GM23248 (cell line): ENCODE measurements at regions not wholly inside any gene's neighbourhood (a gene's known extent, or its start where the extent isn't known, plus 50 kb on each side); places are given as distances from the start of the nearest gene placed in this dataset.
"Not testable (repeated sequence)": the region's sequence is repeated elsewhere in the genome, so short reads cannot be mapped to it uniquely, and the experiment has no call there.

Experiments
- DNase-seq: peaks from one replicate; pipeline ENCODE4 v3.0.0-alpha.2; 2015
- H2AFZ ChIP-seq: fragments of 200-600 bp; sonication (generic); 2 replicates; pipeline ENCODE4 v1.6.1; 2016; ENCODE audit warnings: antibody characterized with exemption
- H3F3A ChIP-seq: fragments of 200-600 bp; sonication (generic); 2 replicates; pipeline ENCODE4 v1.6.1; 2016; ENCODE audit warnings: mild to moderate bottlenecking, antibody characterized with exemption, mixed run types; ENCODE audit not compliant: insufficient read depth
- H3K27ac ChIP-seq: fragments of 200-600 bp; sonication (generic); 2 replicates; pipeline ENCODE4 v1.5.1; 2016; ENCODE audit warnings: mild to moderate bottlenecking
- H3K27me3 ChIP-seq: fragments of 200-600 bp; sonication (generic); replicated peaks from 2 replicates; pipeline ENCODE4 v1.6.1; 2016; ENCODE audit warnings: mild to moderate bottlenecking; ENCODE audit not compliant: insufficient read depth
- H3K36me3 ChIP-seq: fragments of 200-600 bp; sonication (generic); 2 replicates; pipeline ENCODE4 v1.6.1; 2016; ENCODE audit warnings: low read depth, mild to moderate bottlenecking
- H3K4me1 ChIP-seq: fragments of 200-600 bp; sonication (generic); 2 replicates; pipeline ENCODE4 v1.6.1; 2016; ENCODE audit warnings: mild to moderate bottlenecking; ENCODE audit not compliant: insufficient read depth
- H3K4me2 ChIP-seq: fragments of 200-600 bp; sonication (generic); one replicate; pipeline ENCODE4 v1.6.1; 2016; ENCODE audit warnings: mild to moderate bottlenecking; ENCODE audit not compliant: unreplicated experiment
- H3K4me3 ChIP-seq: fragments of 200-600 bp; sonication (generic); 2 replicates; pipeline ENCODE4 v1.5.1; 2016; ENCODE audit warnings: mild to moderate bottlenecking
- H3K79me2 ChIP-seq: fragments of 200-600 bp; sonication (generic); 2 replicates; pipeline ENCODE4 v1.6.1; 2016; ENCODE audit warnings: mild to moderate bottlenecking; ENCODE audit not compliant: insufficient read depth
- H3K9ac ChIP-seq: fragments of 200-600 bp; sonication (generic); 2 replicates; pipeline ENCODE4 v1.6.1; 2016; ENCODE audit warnings: mild to moderate bottlenecking
- H3K9me2 ChIP-seq: fragments of 200-600 bp; sonication (generic); 2 replicates; pipeline ENCODE4 v1.6.1; 2016; ENCODE audit warnings: mixed run types, mild to moderate bottlenecking, moderate library complexity; ENCODE audit not compliant: insufficient read depth
- H3K9me3 ChIP-seq: fragments of 200-600 bp; sonication (generic); one replicate; pipeline ENCODE4 v1.6.1; 2017; ENCODE audit warnings: low read depth
- H4K20me1 ChIP-seq: fragments of 200-600 bp; sonication (generic); 2 replicates; pipeline ENCODE4 v1.6.0; 2016; ENCODE audit not compliant: insufficient read depth
- EZH2 ChIP-seq: fragments of 200-600 bp; sonication (generic); IDR thresholded peaks from 2 replicates; pipeline ENCODE4 v1.6.1; 2018; ENCODE audit warnings: antibody characterized with exemption, mild to moderate bottlenecking; ENCODE audit not compliant: insufficient read depth, poor library complexity, severe bottlenecking
- EZH2phosphoT487 ChIP-seq: fragments of 200-600 bp; sonication (generic); IDR thresholded peaks from 2 replicates; pipeline ENCODE4 v1.6.1; 2018; ENCODE audit warnings: antibody characterized with exemption, moderate library complexity, mild to moderate bottlenecking, low read depth; ENCODE audit not compliant: insufficient read depth
- WGBS, 2 experiments: methylation state at CpG; one replicate each; pipeline ENCODE4 v1.1.6; 2015 to 2017; ENCODE audit warnings: low lambda C conversion rate in 2 of 2, low coverage in 1 of 2; ENCODE audit errors: missing lambda C conversion rate in 2 of 2; 5-methylcytosine and 5-hydroxymethylcytosine counted together
- in situ Hi-C: fragments of 300-500 bp; cut with MboI; formaldehyde crosslinking; loops from 2 replicates; pipeline ENCODE4 v1.15.0; 2020

DNA sequence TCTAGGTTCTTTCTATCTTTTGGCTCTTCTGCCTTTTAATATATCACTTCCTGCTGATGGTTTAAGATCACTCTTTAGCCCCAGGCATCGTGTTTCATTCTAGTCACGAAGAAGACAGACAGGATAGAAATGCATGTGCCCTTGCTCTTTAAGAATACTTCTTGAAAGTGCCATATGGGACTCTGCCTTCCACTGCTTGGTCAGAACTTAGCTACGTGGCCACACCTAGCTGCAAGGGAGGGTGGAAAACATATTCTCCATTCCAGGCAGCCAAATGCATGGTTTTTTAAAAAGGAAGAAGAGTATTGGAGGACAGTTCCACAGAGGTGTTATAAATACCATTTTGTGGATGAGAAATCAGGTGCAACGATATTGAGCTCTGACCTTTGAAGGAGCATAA lies 143.3 kb downstream of the KLRB1 start:
- in situ Hi-C loops, result loop anchor here (25.0 kb wide), 1 partner anchor 127 kb away; no protein-coding TSS in a partner anchor
- no peaks in the 10 kb centered on the region for H3K4me1 ChIP-seq
- H3K27ac ChIP-seq, result no peak overlapping the region
- H3K79me2 ChIP-seq, result no peaks in the 10 kb centered on the region
- whole genome bisulfite sequencing, 2 experiments, result 31 to 37% methylated on average over 4 of the region's 4 CpGs
- H3K9me2 ChIP-seq, result no peaks in the 10 kb centered on the region
- H3K27me3 ChIP-seq, result no peaks in the 10 kb centered on the region
- DNase-seq, result no peak
- H2AFZ ChIP-seq, result no peak overlapping the region
- no peaks in the 10 kb centered on the region for H3F3A ChIP-seq
- TF ChIP-seq EZH2 (no peak), EZH2phosphoT487 (no peak)
- H4K20me1 ChIP-seq, result no peaks in the 10 kb centered on the region
- H3K4me3 ChIP-seq, result no peak overlapping the region
- no peak overlapping the region for H3K4me2 ChIP-seq
- no peaks in the 10 kb centered on the region for H3K9me3 ChIP-seq
- no peak overlapping the region for H3K9ac ChIP-seq
- no peaks in the 10 kb centered on the region for H3K36me3 ChIP-seq

DNA sequence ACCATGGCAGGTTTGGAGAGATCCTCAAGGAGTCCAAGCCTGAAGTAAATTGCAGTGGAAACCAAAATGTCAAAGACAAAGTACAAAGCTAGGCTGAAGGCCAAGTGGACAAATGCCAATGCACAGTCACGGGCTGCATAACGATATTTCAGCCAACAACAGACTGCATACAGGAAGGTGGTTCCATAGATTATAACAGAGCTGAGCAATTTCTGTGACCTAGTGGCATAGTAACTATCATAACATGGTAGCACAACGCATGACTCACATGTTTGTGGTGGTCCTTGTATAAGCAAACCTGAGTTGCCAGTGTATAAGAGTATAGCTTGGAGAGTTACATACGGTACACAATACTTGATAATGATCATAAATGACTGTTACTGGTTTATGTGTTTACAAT lies 152.2 kb downstream of the KLRB1 start:
- H3K79me2 ChIP-seq, H3K9me3 ChIP-seq, H3K9me2 ChIP-seq, H3K27me3 ChIP-seq, H3K4me1 ChIP-seq, H3K9ac ChIP-seq, H3F3A ChIP-seq, H3K27ac ChIP-seq, H3K4me2 ChIP-seq, H4K20me1 ChIP-seq, H3K4me3 ChIP-seq, H2AFZ ChIP-seq, H3K36me3 ChIP-seq: not testable (repeated sequence)
- DNase-seq, result peak; percentile 23
- in situ Hi-C loops, result loop anchor here (25.0 kb wide), 1 partner anchor 118 kb away; no protein-coding TSS in a partner anchor
- WGBS, 2 experiments, result 41 to 42% methylated on average over 4 of the region's 4 CpGs

DNA sequence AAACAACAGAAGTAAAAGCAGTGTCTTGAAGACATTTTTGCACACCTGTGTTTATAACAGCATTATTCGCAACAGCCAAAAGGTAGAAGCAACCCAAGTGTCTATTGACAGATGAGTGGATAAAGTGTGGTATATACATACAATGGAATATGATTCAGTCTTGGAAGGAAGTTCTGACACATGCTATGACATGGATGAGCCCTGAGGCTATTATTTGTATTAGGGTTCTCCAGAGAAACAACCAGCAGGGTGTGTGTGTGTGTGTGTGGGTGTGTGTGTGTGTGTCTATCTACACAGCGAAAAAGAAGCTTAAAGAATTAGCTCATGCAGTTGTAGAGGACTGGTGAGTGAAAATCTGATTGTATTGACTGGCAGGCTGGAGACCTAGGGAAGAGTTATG lies 153.7 kb downstream of the KLRB1 start:
- H3K36me3 ChIP-seq, DNase-seq, H3K4me3 ChIP-seq, H3K27me3 ChIP-seq, H3K9me3 ChIP-seq, H3K9ac ChIP-seq, H3K9me2 ChIP-seq, H4K20me1 ChIP-seq, H3K79me2 ChIP-seq, H2AFZ ChIP-seq, H3K27ac ChIP-seq, H3K4me2 ChIP-seq, H3F3A ChIP-seq, H3K4me1 ChIP-seq: not testable (repeated sequence)
- in situ Hi-C loops, result loop anchor here (25.0 kb wide), 1 partner anchor 117 kb away; no protein-coding TSS in a partner anchor
- WGBS, 2 experiments, result 65 to 83% methylated on average over 2 of the region's 2 CpGs

DNA sequence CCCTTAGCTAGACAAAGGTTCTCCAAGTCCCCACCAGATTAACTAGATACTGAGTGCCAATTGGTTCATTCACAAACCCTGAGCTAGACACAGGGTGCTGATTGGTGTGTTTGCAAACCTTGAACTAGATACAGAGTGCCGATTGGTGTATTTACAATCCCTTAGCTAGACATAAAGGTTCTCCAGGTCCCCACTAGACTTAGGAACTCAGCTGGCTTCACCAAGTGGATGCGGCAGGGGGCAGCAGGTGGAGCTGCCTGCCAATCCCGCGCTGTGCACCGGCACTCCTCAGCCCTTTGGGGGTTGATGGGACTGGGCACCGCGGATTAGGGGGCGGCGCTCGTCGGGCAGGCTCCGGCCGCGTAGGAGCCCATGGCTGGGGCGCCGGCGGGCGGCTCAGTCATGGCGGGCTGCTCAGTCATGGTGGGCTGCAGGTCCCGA lies 157.6 kb downstream of the KLRB1 start:
- not testable (repeated sequence) for H3K9ac ChIP-seq, H2AFZ ChIP-seq, H3F3A ChIP-seq, H3K4me2 ChIP-seq, H3K27ac ChIP-seq, H3K27me3 ChIP-seq, H3K4me3 ChIP-seq, H3K79me2 ChIP-seq, H4K20me1 ChIP-seq, H3K4me1 ChIP-seq, DNase-seq, H3K9me3 ChIP-seq, H3K36me3 ChIP-seq, H3K9me2 ChIP-seq
- 78 to 84% methylated on average over 18 to 20 of the region's 20 CpGs for WGBS, 2 experiments
- in situ Hi-C loops, result loop anchor here (25.0 kb wide), 1 partner anchor 113 kb away; no protein-coding TSS in a partner anchor

DNA sequence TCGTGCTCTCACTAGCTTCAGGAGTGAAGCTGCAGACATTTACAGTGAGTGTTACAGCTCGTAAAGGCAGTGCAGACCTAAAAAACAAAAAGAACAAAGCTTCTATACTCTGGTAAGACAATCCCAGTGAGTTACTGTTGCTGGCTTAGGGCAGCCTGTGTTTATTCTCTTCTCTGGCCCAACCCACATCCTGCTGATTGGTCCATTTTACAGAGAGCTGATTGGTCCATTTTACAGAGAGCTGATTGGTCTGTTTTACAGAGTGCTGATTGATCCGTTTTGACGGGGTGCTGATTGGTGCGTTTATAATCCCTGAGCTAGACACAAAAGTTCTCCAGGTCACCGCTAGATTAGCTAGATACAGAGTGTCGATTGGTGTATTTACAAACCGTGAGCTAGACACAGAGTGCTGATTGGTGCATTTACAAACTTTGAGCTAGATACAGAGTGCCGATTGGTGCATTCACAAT lies 158.0 kb downstream of the KLRB1 start:
- DNase-seq, H3K4me1 ChIP-seq, H3K4me3 ChIP-seq, H3K27me3 ChIP-seq, H3F3A ChIP-seq, H3K4me2 ChIP-seq, H4K20me1 ChIP-seq, H3K9ac ChIP-seq, H3K79me2 ChIP-seq, H3K27ac ChIP-seq, H3K9me2 ChIP-seq, H3K9me3 ChIP-seq, H2AFZ ChIP-seq, H3K36me3 ChIP-seq: not testable (repeated sequence)
- in situ Hi-C loops, result loop anchor here (25.0 kb wide), 1 partner anchor 112 kb away; no protein-coding TSS in a partner anchor
- 88 to 92% methylated on average over 9 of the region's 9 CpGs for WGBS, 2 experiments
